Karpas-422 (cell line): ENCODE measurements at regions not wholly inside any gene's neighbourhood (a gene's known extent, or its start where the extent isn't known, plus 50 kb on each side); places are given as distances from the start of the nearest gene placed in this dataset.
"Not testable (repeated sequence)": the region's sequence is repeated elsewhere in the genome, so short reads cannot be mapped to it uniquely, and the experiment has no call there.

Source experiments
- DNase-seq: peaks from one replicate; pipeline ENCODE4 v3.0.0-alpha.2; 2015
- H2AFZ ChIP-seq: fragments of 200-600 bp; sonication (generic); 2 replicates; pipeline ENCODE4 v1.6.1; 2014; ENCODE audit warnings: antibody characterized with exemption, low read length, mixed read lengths
- H3K27ac ChIP-seq: fragments of 200-600 bp; sonication (generic); 2 replicates; pipeline ENCODE4 v1.5.1; 2014; ENCODE audit warnings: mild to moderate bottlenecking, low read length, moderate library complexity
- H3K27me3 ChIP-seq: fragments of 200-600 bp; sonication (generic); 2 replicates; pipeline ENCODE4 v1.6.1; 2014; ENCODE audit warnings: low read length, mixed read lengths
- H3K36me3 ChIP-seq: fragments of 200-600 bp; sonication (generic); 2 replicates; pipeline ENCODE4 v1.6.1; 2014; ENCODE audit warnings: low read length, mixed read lengths; ENCODE audit not compliant: insufficient read depth
- H3K4me1 ChIP-seq: fragments of 200-600 bp; sonication (generic); 2 replicates; pipeline ENCODE4 v1.6.1; 2014; ENCODE audit warnings: mild to moderate bottlenecking, low read length, mixed read lengths
- H3K4me2 ChIP-seq: fragments of 200-600 bp; sonication (generic); 2 replicates; pipeline ENCODE4 v1.6.1; 2014; ENCODE audit warnings: low read length, low read depth, mild to moderate bottlenecking; ENCODE audit not compliant: poor library complexity, severe bottlenecking
- H3K4me3 ChIP-seq: fragments of 200-600 bp; sonication (generic); 2 replicates; pipeline ENCODE4 v1.5.1; 2014; ENCODE audit warnings: mild to moderate bottlenecking, antibody characterized with exemption, low read length, mixed read lengths
- H3K79me2 ChIP-seq: fragments of 200-600 bp; sonication (generic); 2 replicates; pipeline ENCODE4 v1.6.1; 2014; ENCODE audit warnings: mild to moderate bottlenecking, low read length, mixed read lengths
- H3K9ac ChIP-seq: fragments of 200-600 bp; sonication (generic); 2 replicates; pipeline ENCODE4 v1.6.0; 2014; ENCODE audit warnings: low read length
- H3K9me2 ChIP-seq: fragments of 200-600 bp; sonication (generic), shearing (Covaris generic); replicated peaks from 2 replicates; pipeline ENCODE4 v1.6.0; 2014; ENCODE audit warnings: mild to moderate bottlenecking, low read length, moderate library complexity; ENCODE audit not compliant: insufficient read depth
- H3K9me3 ChIP-seq: fragments of 300-700, 200-600 bp; sonication (generic); 2 replicates; pipeline ENCODE4 v1.6.1; 2014; ENCODE audit warnings: low read length, mixed read lengths
- H4K20me1 ChIP-seq: fragments of 200-600 bp; sonication (generic); 2 replicates; pipeline ENCODE4 v1.6.1; 2014; ENCODE audit warnings: mild to moderate bottlenecking, antibody characterized with exemption, low read length, low read depth; ENCODE audit not compliant: insufficient read depth

- H3K36me3 ChIP-seq, H3K27ac ChIP-seq, H3K9ac ChIP-seq, H3K27me3 ChIP-seq, DNase-seq, H3K4me1 ChIP-seq, H3K79me2 ChIP-seq, H3K4me2 ChIP-seq, H3K4me3 ChIP-seq, H3K9me2 ChIP-seq, H3K9me3 ChIP-seq, H4K20me1 ChIP-seq, H2AFZ ChIP-seq: not testable (repeated sequence)
These were observed 116.2 kb downstream of the SYF2 start for GRCh38 chr1:25116117-25116516.

- DNase-seq: no peak
- Histone ChIP-seq H3K27ac (no peak overlapping the region), H2AFZ (no peak overlapping the region), H3K27me3 (no peaks in the 10 kb centered on the region), H3K36me3 (no peaks in the 10 kb centered on the region), H3K9me3 (0 out of 2 replicates have a peak, but pooled peaks cover 7% of the 10 kb centered on the region), H3K9ac (no peak overlapping the region), H4K20me1 (no peaks in the 10 kb centered on the region), H3K4me2 (no peak overlapping the region), H3K4me1 (no peaks in the 10 kb centered on the region), H3K79me2 (no peaks in the 10 kb centered on the region), H3K9me2 (no peaks in the 10 kb centered on the region), H3K4me3 (no peak overlapping the region)
These were observed 118.6 kb downstream of the SYF2 start for GRCh38 chr1:25113731-25114130.

- DNase-seq: no peak
- H3K4me1 ChIP-seq: no peaks in the 10 kb centered on the region
- no peak overlapping the region for H3K4me3 ChIP-seq
- H3K36me3 ChIP-seq: no peaks in the 10 kb centered on the region
- H3K9me2 ChIP-seq: no peaks in the 10 kb centered on the region
- H2AFZ ChIP-seq: no peak overlapping the region
- H3K9me3 ChIP-seq: 0 out of 2 replicates have a peak, but pooled peaks cover 7% of the 10 kb centered on the region
- H3K9ac ChIP-seq: no peak overlapping the region
- no peaks in the 10 kb centered on the region for H4K20me1 ChIP-seq
- H3K27ac ChIP-seq: no peak overlapping the region
- H3K79me2 ChIP-seq: no peaks in the 10 kb centered on the region
- H3K27me3 ChIP-seq: no peaks in the 10 kb centered on the region
- H3K4me2 ChIP-seq: no peak overlapping the region
These were observed 119.2 kb downstream of the SYF2 start for GRCh38 chr1:25113086-25113485.

GRCh38 chr1:25112400-25112799 is 119.9 kb downstream of the SYF2 start:
- no peak overlapping the region for H3K4me2 ChIP-seq
- no peaks in the 10 kb centered on the region for H3K9me2 ChIP-seq

GRCh38 chr1:25111706-25112105 is 120.6 kb downstream of the SYF2 start:
- Histone ChIP-seq H3K27me3 (no peaks in the 10 kb centered on the region), H3K4me3 (no peak overlapping the region)

More at GRCh38 chr1:25112400-25112799, 119.9 kb downstream of the SYF2 start:
- Histone ChIP-seq H3K4me3 (no peak overlapping the region), H2AFZ (no peak overlapping the region), H3K27ac (no peak overlapping the region), H3K4me1 (no peaks in the 10 kb centered on the region), H3K27me3 (no peaks in the 10 kb centered on the region), H3K9ac (no peak overlapping the region), H3K36me3 (no peaks in the 10 kb centered on the region), H4K20me1 (no peaks in the 10 kb centered on the region), H3K79me2 (no peaks in the 10 kb centered on the region), H3K9me3 (0 out of 2 replicates have a peak, but pooled peaks cover 7% of the 10 kb centered on the region)
- no peak for DNase-seq

GRCh38 chr1:25110485-25110884 is 121.8 kb downstream of the SYF2 start:
- no peaks in the 10 kb centered on the region for H3K79me2 ChIP-seq
- no peak overlapping the region for H3K4me3 ChIP-seq
- no peak for DNase-seq
- no peaks in the 10 kb centered on the region for H3K9me2 ChIP-seq
- no peak overlapping the region for H2AFZ ChIP-seq
- H3K4me1 ChIP-seq: 0 out of 2 replicates have a peak, but pooled peaks cover 3% of the 10 kb centered on the region
- no peaks in the 10 kb centered on the region for H3K27me3 ChIP-seq
- no peak overlapping the region for H3K4me2 ChIP-seq
- no peak overlapping the region for H3K9ac ChIP-seq
- no peak overlapping the region for H3K27ac ChIP-seq
- H3K9me3 ChIP-seq: 0 out of 2 replicates have a peak, but pooled peaks cover 7% of the 10 kb centered on the region
- no peaks in the 10 kb centered on the region for H3K36me3 ChIP-seq
- H4K20me1 ChIP-seq: no peaks in the 10 kb centered on the region

More at GRCh38 chr1:25111706-25112105, 120.6 kb downstream of the SYF2 start:
- Histone ChIP-seq H3K79me2 (no peaks in the 10 kb centered on the region), H3K9me3 (0 out of 2 replicates have a peak, but pooled peaks cover 7% of the 10 kb centered on the region), H3K4me2 (no peak overlapping the region), H2AFZ (no peak overlapping the region), H4K20me1 (no peaks in the 10 kb centered on the region), H3K4me1 (no peaks in the 10 kb centered on the region), H3K36me3 (no peaks in the 10 kb centered on the region), H3K27ac (no peak overlapping the region), H3K9me2 (no peaks in the 10 kb centered on the region), H3K9ac (no peak overlapping the region)
- no peak for DNase-seq

- no peaks in the 10 kb centered on the region for H3K79me2 ChIP-seq
- no peaks in the 10 kb centered on the region for H3K36me3 ChIP-seq
- H3K9ac ChIP-seq: no peak overlapping the region
- 0 out of 2 replicates have a peak, but pooled peaks cover 3% of the 10 kb centered on the region for H3K4me1 ChIP-seq
- no peaks in the 10 kb centered on the region for H3K27me3 ChIP-seq
- H3K4me2 ChIP-seq: no peak overlapping the region
- no peak overlapping the region for H2AFZ ChIP-seq
- 0 out of 2 replicates have a peak, but pooled peaks cover 7% of the 10 kb centered on the region for H3K9me3 ChIP-seq
- H3K4me3 ChIP-seq: no peak overlapping the region
- H3K27ac ChIP-seq: no peak overlapping the region
- no peak for DNase-seq
- H3K9me2 ChIP-seq: no peaks in the 10 kb centered on the region
- H4K20me1 ChIP-seq: no peaks in the 10 kb centered on the region
These were observed 122.3 kb downstream of the SYF2 start for GRCh38 chr1:25110036-25110435.

GRCh38 chr1:25109531-25109951 is 122.8 kb downstream of the SYF2 start:
- no peaks in the 10 kb centered on the region for H3K9me2 ChIP-seq
- no peak overlapping the region for H3K4me3 ChIP-seq
- H2AFZ ChIP-seq: no peak overlapping the region
- H4K20me1 ChIP-seq: no peaks in the 10 kb centered on the region
- 0 out of 2 replicates have a peak, but pooled peaks cover 3% of the 10 kb centered on the region for H3K4me1 ChIP-seq
- no peak overlapping the region for H3K4me2 ChIP-seq
- H3K36me3 ChIP-seq: no peaks in the 10 kb centered on the region
- H3K9me3 ChIP-seq: 0 out of 2 replicates have a peak, but pooled peaks cover 7% of the 10 kb centered on the region
- H3K79me2 ChIP-seq: no peaks in the 10 kb centered on the region
- no peak overlapping the region for H3K27ac ChIP-seq
- no peak for DNase-seq
- no peak overlapping the region for H3K9ac ChIP-seq
- no peaks in the 10 kb centered on the region for H3K27me3 ChIP-seq
